A673 (cell line): ENCODE measurements at regions not wholly inside any gene's neighbourhood (a gene's known extent, or its start where the extent isn't known, plus 50 kb on each side); places are given as distances from the start of the nearest gene placed in this dataset.

Source experiments
- BruUV-seq: library from RNA; stranded (reverse); fragments of 400-500 nt; replicated peaks from 2 replicates; lab custom pipeline; 2021; lab: Mats Ljungman, UMichigan
- CTCF ChIA-PET: fragments of 300-600 bp; sonication (Branson Sonifier 250); formaldehyde crosslinking; loops from one replicate; lab custom pipeline; 2022; ENCODE audit warnings: antibody characterized with exemption; lab: Charles Lee
- POLR2A ChIA-PET: fragments of 300-600 bp; sonication (Branson Sonifier 250); formaldehyde crosslinking; loops from one replicate; lab custom pipeline; 2022; ENCODE audit warnings: antibody characterized with exemption; ENCODE audit not compliant: low non-redundant PET; lab: Charles Lee
- DNase-seq: peaks from one replicate; pipeline ENCODE4 v3.0.0-alpha.2; 2015; ENCODE audit warnings: low spot score
- H3K27ac ChIP-seq: fragments of 200-600 bp; sonication (generic); 2 replicates; pipeline ENCODE4 v1.5.1; 2016; ENCODE audit warnings: mixed run types, low read depth, mild to moderate bottlenecking, mixed read lengths, antibody characterized with exemption, low read length; ENCODE audit not compliant: poor library complexity, severe bottlenecking
- H3K27me3 ChIP-seq: fragments of 200-600 bp; sonication (generic); replicated peaks from 2 replicates; pipeline ENCODE4 v1.6.1; 2017; ENCODE audit warnings: mixed run types, low read depth, mild to moderate bottlenecking, mixed read lengths, antibody characterized with exemption, low read length; ENCODE audit not compliant: insufficient read depth, poor library complexity
- H3K36me3 ChIP-seq: fragments of 200-600 bp; sonication (generic); 2 replicates; pipeline ENCODE4 v1.6.1; 2016; ENCODE audit warnings: mixed run types, mild to moderate bottlenecking, mixed read lengths, antibody characterized with exemption, low read length; ENCODE audit not compliant: insufficient read depth, poor library complexity, severe bottlenecking
- H3K4me1 ChIP-seq: fragments of 200-600 bp; sonication (generic); 2 replicates; pipeline ENCODE4 v1.6.1; 2017; ENCODE audit warnings: mixed run types, mild to moderate bottlenecking, mixed read lengths, antibody characterized with exemption, low read length; ENCODE audit not compliant: insufficient read depth, poor library complexity, severe bottlenecking
- H3K4me3 ChIP-seq: fragments of 200-600 bp; sonication (generic); 2 replicates; pipeline ENCODE4 v1.5.1; 2016; ENCODE audit warnings: low read depth, mixed run types, mild to moderate bottlenecking, mixed read lengths, low read length; ENCODE audit not compliant: poor library complexity, severe bottlenecking
- H3K9me3 ChIP-seq: fragments of 200-600 bp; sonication (generic); 2 replicates; pipeline ENCODE4 v1.6.1; 2016; ENCODE audit warnings: mixed run types, low read depth, mild to moderate bottlenecking, mixed read lengths, antibody characterized with exemption, low read length; ENCODE audit not compliant: poor library complexity, severe bottlenecking
- EZH2 ChIP-seq: fragments of 200-600 bp; sonication (generic); IDR thresholded peaks from 2 replicates; pipeline ENCODE4 v1.6.1; 2017; ENCODE audit warnings: borderline replicate concordance, low read depth, mild to moderate bottlenecking, mixed read lengths, antibody characterized with exemption, low read length; ENCODE audit not compliant: poor library complexity, severe bottlenecking
- intact Hi-C: fragments of 100-400 bp; cut with micrococcal nuclease; formaldehyde crosslinking; loops from one replicate; pipeline ENCODE4 v1.10.0; 2022; ENCODE audit not compliant: unreplicated experiment
- TF ChIP-seq, protein P1 (sequence below): fragments of 300-800, 200-600 bp; sonication (generic); conservative IDR thresholded peaks from 2 replicates; pipeline ENCODE4 v1.5.1; 2017; ENCODE audit warnings: low read depth, mild to moderate bottlenecking, antibody characterized with exemption, low read length, moderate library complexity, mixed read lengths

DNA sequence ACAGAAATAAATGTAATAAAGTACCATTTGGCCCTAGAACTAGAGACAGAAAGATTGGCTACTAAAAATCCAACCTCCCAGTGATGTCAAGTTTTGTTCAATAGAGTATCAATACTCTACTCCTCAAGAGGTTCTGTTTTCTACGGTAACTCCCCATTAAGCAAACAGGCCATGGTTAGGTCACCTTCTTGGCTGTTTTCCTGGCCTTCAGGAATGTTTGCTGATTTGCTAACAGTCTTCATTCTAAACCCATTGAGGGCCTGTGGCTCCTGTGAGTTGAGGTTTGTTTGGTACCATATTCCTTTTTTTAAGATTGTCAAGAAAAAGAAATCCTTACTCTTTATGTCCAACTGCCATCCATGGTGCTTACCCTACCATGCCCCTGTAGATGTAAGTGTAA lies 1022.0 kb upstream of the TMEM132C start:
- no TSS peak for BruUV-seq
- Histone ChIP-seq H3K4me1 (peaks cover 18% of the 10 kb centered on the region), H3K36me3 (no peaks in the 10 kb centered on the region), H3K27me3 (no peaks in the 10 kb centered on the region), H3K27ac (no peak overlapping the region), H3K9me3 (no peaks in the 10 kb centered on the region), H3K4me3 (no peak overlapping the region)
- no peak for DNase-seq
- intact Hi-C loops = no loop called here
- TF ChIP-seq, protein P1, sequence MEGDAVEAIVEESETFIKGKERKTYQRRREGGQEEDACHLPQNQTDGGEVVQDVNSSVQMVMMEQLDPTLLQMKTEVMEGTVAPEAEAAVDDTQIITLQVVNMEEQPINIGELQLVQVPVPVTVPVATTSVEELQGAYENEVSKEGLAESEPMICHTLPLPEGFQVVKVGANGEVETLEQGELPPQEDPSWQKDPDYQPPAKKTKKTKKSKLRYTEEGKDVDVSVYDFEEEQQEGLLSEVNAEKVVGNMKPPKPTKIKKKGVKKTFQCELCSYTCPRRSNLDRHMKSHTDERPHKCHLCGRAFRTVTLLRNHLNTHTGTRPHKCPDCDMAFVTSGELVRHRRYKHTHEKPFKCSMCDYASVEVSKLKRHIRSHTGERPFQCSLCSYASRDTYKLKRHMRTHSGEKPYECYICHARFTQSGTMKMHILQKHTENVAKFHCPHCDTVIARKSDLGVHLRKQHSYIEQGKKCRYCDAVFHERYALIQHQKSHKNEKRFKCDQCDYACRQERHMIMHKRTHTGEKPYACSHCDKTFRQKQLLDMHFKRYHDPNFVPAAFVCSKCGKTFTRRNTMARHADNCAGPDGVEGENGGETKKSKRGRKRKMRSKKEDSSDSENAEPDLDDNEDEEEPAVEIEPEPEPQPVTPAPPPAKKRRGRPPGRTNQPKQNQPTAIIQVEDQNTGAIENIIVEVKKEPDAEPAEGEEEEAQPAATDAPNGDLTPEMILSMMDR = no peak
- TF ChIP-seq EZH2 = no peak
- CTCF ChIA-PET = no interaction called here
- POLR2A ChIA-PET = no interaction called here

DNA sequence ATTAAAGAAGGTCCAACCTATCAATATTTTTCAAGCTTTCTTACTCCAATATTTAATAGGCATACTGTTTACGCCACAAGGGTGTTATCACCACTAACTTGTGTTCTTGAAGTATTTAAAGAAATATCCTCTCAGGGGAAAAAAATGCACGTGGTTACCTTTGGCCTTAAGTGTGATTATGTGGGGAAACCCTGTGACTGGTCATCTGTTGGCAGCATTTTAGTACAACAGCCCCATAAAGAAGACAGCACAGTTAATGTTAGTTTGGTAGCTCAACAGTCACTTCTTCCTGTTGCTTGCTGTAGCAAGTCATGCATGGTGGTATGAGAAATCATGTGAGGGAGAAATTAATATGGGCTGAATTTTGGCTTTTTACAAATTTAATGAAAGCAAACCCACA lies 1021.5 kb upstream of the TMEM132C start:
- CTCF ChIA-PET = no interaction called here
- no peaks in the 10 kb centered on the region for H3K9me3 ChIP-seq
- H3K27ac ChIP-seq = no peak overlapping the region
- no TSS peak for BruUV-seq
- H3K4me3 ChIP-seq = no peak overlapping the region
- H3K4me1 ChIP-seq = peaks cover 14% of the 10 kb centered on the region
- TF ChIP-seq EZH2 = no peak
- TF ChIP-seq, protein P1 = no peak
- no peak for DNase-seq
- no peaks in the 10 kb centered on the region for H3K27me3 ChIP-seq
- intact Hi-C loops = no loop called here
- no peaks in the 10 kb centered on the region for H3K36me3 ChIP-seq
- POLR2A ChIA-PET = no interaction called here

- no peak for DNase-seq
- ChIA-PET CTCF (no interaction called here), POLR2A (no interaction called here)
- BruUV-seq = no TSS peak
- intact Hi-C loops = no loop called here
- Histone ChIP-seq H3K4me3 (no peak overlapping the region), H3K36me3 (no peaks in the 10 kb centered on the region), H3K27ac (no peak overlapping the region), H3K9me3 (no peaks in the 10 kb centered on the region), H3K4me1 (no peaks in the 10 kb centered on the region), H3K27me3 (no peaks in the 10 kb centered on the region)
- TF ChIP-seq, protein P1 = no peak
- TF ChIP-seq EZH2 = no peak
These were observed 1019.0 kb upstream of the TMEM132C start for GRCh38 chr12:127247937-127248336.
